ENCODE measurements at regions not wholly inside any gene's neighbourhood (a gene's known extent, or its start where the extent isn't known, plus 50 kb on each side); places are given as distances from the start of the nearest gene placed in this dataset.
"Not testable (repeated sequence)": the region's sequence is repeated elsewhere in the genome, so short reads cannot be mapped to it uniquely, and the experiment has no call there.

DNA sequence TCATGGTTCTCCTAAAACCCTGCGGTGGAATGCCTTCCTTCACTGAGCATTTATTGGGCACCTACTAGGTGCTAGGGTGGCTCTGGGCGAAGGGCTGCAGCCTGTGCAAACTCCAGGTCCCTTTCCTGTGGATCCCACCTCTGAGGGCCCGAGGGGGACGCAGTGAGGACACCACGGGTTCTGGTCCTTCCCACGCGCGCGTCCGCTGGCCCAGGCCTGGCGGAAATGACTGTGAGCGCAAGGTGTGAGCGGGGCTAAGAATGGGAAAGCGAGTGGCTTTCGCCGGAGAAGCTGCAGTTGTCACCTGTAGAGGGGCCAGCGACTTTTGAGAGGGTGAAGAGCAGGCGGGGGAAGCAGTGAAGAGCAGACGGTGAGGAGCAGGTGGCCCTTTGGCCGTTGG lies 55.1 kb downstream of the PPIAL4A start:
- not testable (repeated sequence) for DNase-seq; H3K4me1 ChIP-seq (ENCODE audit: control insufficient read depth in 1 of 2, insufficient read depth in 2 of 2, low read length in 2 of 2); H3K79me1 ChIP-seq (ENCODE audit: low read length); H3K23ac ChIP-seq (ENCODE audit: low read length); H3K4me3 ChIP-seq (ENCODE audit: low read depth, low read length); H2AK5ac ChIP-seq (ENCODE audit: low read length); H4K91ac ChIP-seq (ENCODE audit: low read depth, low read length); H3K27me3 ChIP-seq (ENCODE audit: insufficient read depth, low read length); H3K14ac ChIP-seq (ENCODE audit: low read length); H3K36me3 ChIP-seq (ENCODE audit: control insufficient read depth in 1 of 2, insufficient read depth in 2 of 2, low read length in 2 of 2); H3K9me3 ChIP-seq (ENCODE audit: insufficient read depth, low read depth, low read length); H3K4me2 ChIP-seq (ENCODE audit: low read length); H3K9ac ChIP-seq (ENCODE audit: low read length); H3K18ac ChIP-seq (ENCODE audit: low read length); H4K8ac ChIP-seq (ENCODE audit: low read depth, low read length); H3K27ac ChIP-seq (ENCODE audit: low read depth, low read length); H2AFZ ChIP-seq (ENCODE audit: insufficient read depth, low read length, poor library complexity); H3K79me2 ChIP-seq (ENCODE audit: control insufficient read depth, insufficient read depth, low read length, poor library complexity); H2BK12ac ChIP-seq (ENCODE audit: low read length); H4K12ac ChIP-seq (ENCODE audit: low read depth, low read length); H2BK120ac ChIP-seq (ENCODE audit: insufficient read depth, low read length, poor library complexity); H3K4ac ChIP-seq (ENCODE audit: low read depth, low read length); H2BK5ac ChIP-seq (ENCODE audit: low read depth, low read length, poor library complexity)
- WGBS (ENCODE audit: extremely low coverage, insufficient coverage, insufficient read length), result no CpG with 5 or more reads among the region's 20 CpGs

DNA sequence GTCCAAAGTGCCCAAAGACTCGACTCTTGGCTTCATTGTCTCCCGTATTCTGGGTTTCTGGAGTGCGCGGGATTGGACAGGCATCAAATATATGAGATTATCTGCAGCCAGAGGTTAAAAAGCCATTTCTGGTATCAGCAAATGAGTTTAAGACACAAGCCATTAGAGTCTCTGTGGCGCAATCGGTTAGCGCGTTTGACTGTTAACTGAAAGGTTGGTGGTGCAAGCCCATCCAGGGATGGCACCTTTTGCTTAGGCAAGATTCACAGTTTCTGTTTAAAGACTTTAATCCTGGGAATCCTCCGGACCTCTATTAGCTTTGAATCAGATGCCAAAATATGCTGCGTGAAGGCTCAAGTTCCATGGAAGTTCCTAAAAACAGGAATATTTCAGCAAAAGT lies 55.6 kb downstream of the PPIAL4A start:
- not testable (repeated sequence) for H3K36me3 ChIP-seq (ENCODE audit: control insufficient read depth in 1 of 2, insufficient read depth in 2 of 2, low read length in 2 of 2)
- no CpG with 5 or more reads among the region's 10 CpGs for WGBS (ENCODE audit: extremely low coverage, insufficient coverage, insufficient read length)

DNA sequence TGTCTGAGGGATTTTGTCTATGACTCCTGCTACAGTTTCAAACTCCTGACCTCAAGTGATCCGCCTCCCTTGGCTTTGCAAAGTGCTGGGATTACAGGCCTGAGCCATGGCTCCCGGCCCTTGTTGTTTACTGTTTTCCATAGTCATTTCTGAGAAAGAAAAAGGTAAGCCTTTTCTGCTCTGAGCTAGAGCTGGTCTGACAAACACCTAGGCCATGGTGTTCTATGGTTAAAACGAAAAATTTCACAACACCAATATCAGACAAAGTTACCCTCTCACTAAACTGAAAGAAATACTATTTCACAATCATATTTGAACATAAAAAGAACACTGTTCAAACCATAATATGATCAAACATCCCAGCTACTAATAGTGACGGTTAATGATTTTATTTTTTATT lies 57.5 kb downstream of the PPIAL4A start:
- H3K9ac ChIP-seq (ENCODE audit: low read length); H3K14ac ChIP-seq (ENCODE audit: low read length); H4K91ac ChIP-seq (ENCODE audit: low read depth, low read length); H3K4ac ChIP-seq (ENCODE audit: low read depth, low read length); H2BK5ac ChIP-seq (ENCODE audit: low read depth, low read length, poor library complexity); H3K27me3 ChIP-seq (ENCODE audit: insufficient read depth, low read length); H3K4me2 ChIP-seq (ENCODE audit: low read length); H3K79me1 ChIP-seq (ENCODE audit: low read length); H3K4me1 ChIP-seq (ENCODE audit: control insufficient read depth in 1 of 2, insufficient read depth in 2 of 2, low read length in 2 of 2); H3K36me3 ChIP-seq (ENCODE audit: control insufficient read depth in 1 of 2, insufficient read depth in 2 of 2, low read length in 2 of 2); H2AFZ ChIP-seq (ENCODE audit: insufficient read depth, low read length, poor library complexity); H3K23ac ChIP-seq (ENCODE audit: low read length); H3K27ac ChIP-seq (ENCODE audit: low read depth, low read length); H2AK5ac ChIP-seq (ENCODE audit: low read length); H4K8ac ChIP-seq (ENCODE audit: low read depth, low read length); H3K18ac ChIP-seq (ENCODE audit: low read length); H2BK120ac ChIP-seq (ENCODE audit: insufficient read depth, low read length, poor library complexity); H4K12ac ChIP-seq (ENCODE audit: low read depth, low read length); H3K9me3 ChIP-seq (ENCODE audit: insufficient read depth, low read depth, low read length); H2BK12ac ChIP-seq (ENCODE audit: low read length); DNase-seq; H3K79me2 ChIP-seq (ENCODE audit: control insufficient read depth, insufficient read depth, low read length, poor library complexity); H3K4me3 ChIP-seq (ENCODE audit: low read depth, low read length): not testable (repeated sequence)
- WGBS (ENCODE audit: extremely low coverage, insufficient coverage, insufficient read length), result no CpG with 5 or more reads among the region's 4 CpGs

More for the DNA sequence above, 55.6 kb downstream of the PPIAL4A start:
- not testable (repeated sequence) for H2BK120ac ChIP-seq (ENCODE audit: insufficient read depth, low read length, poor library complexity); H2AFZ ChIP-seq (ENCODE audit: insufficient read depth, low read length, poor library complexity); H3K18ac ChIP-seq (ENCODE audit: low read length); H4K8ac ChIP-seq (ENCODE audit: low read depth, low read length); H3K79me1 ChIP-seq (ENCODE audit: low read length); H3K4me2 ChIP-seq (ENCODE audit: low read length); H3K4me3 ChIP-seq (ENCODE audit: low read depth, low read length); H4K91ac ChIP-seq (ENCODE audit: low read depth, low read length); H3K9me3 ChIP-seq (ENCODE audit: insufficient read depth, low read depth, low read length); H3K4ac ChIP-seq (ENCODE audit: low read depth, low read length); H3K23ac ChIP-seq (ENCODE audit: low read length); H3K27ac ChIP-seq (ENCODE audit: low read depth, low read length); DNase-seq; H4K12ac ChIP-seq (ENCODE audit: low read depth, low read length); H3K4me1 ChIP-seq (ENCODE audit: control insufficient read depth in 1 of 2, insufficient read depth in 2 of 2, low read length in 2 of 2); H3K79me2 ChIP-seq (ENCODE audit: control insufficient read depth, insufficient read depth, low read length, poor library complexity); H3K14ac ChIP-seq (ENCODE audit: low read length); H3K9ac ChIP-seq (ENCODE audit: low read length); H2BK5ac ChIP-seq (ENCODE audit: low read depth, low read length, poor library complexity); H2BK12ac ChIP-seq (ENCODE audit: low read length); H3K27me3 ChIP-seq (ENCODE audit: insufficient read depth, low read length); H2AK5ac ChIP-seq (ENCODE audit: low read length)

DNA sequence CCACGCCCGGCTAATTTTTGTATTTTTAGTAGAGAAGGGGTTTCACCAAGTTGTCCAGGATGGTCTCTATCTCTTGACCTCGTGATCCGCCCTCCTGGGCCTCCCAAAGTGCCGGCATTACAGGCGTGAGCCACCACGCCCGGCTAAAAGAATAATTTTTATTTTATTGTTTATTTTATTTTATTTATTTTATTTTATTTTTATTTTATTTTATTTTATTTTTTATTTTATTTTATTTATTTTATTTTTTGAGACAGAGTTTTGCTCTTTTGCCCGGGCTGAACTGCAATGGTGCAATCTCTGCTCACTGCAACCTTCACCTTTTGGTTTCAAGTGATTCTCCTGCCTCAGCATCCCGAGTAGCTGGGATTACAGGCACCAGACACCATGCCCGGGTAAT lies 60.2 kb downstream of the PPIAL4A start:
- not testable (repeated sequence) for H3K4me2 ChIP-seq (ENCODE audit: low read length); H3K79me2 ChIP-seq (ENCODE audit: control insufficient read depth, insufficient read depth, low read length, poor library complexity); H3K14ac ChIP-seq (ENCODE audit: low read length); H3K4me3 ChIP-seq (ENCODE audit: low read depth, low read length); DNase-seq; H2AK5ac ChIP-seq (ENCODE audit: low read length); H3K27me3 ChIP-seq (ENCODE audit: insufficient read depth, low read length); H3K23ac ChIP-seq (ENCODE audit: low read length); H3K36me3 ChIP-seq (ENCODE audit: control insufficient read depth in 1 of 2, insufficient read depth in 2 of 2, low read length in 2 of 2); H4K12ac ChIP-seq (ENCODE audit: low read depth, low read length); H3K4me1 ChIP-seq (ENCODE audit: control insufficient read depth in 1 of 2, insufficient read depth in 2 of 2, low read length in 2 of 2); H3K4ac ChIP-seq (ENCODE audit: low read depth, low read length); H3K27ac ChIP-seq (ENCODE audit: low read depth, low read length); H2BK120ac ChIP-seq (ENCODE audit: insufficient read depth, low read length, poor library complexity); H2BK12ac ChIP-seq (ENCODE audit: low read length); H4K91ac ChIP-seq (ENCODE audit: low read depth, low read length); H3K79me1 ChIP-seq (ENCODE audit: low read length); H2AFZ ChIP-seq (ENCODE audit: insufficient read depth, low read length, poor library complexity); H3K9me3 ChIP-seq (ENCODE audit: insufficient read depth, low read depth, low read length); H3K9ac ChIP-seq (ENCODE audit: low read length); H2BK5ac ChIP-seq (ENCODE audit: low read depth, low read length, poor library complexity); H3K18ac ChIP-seq (ENCODE audit: low read length); H4K8ac ChIP-seq (ENCODE audit: low read depth, low read length)
- no CpG with 5 or more reads among the region's 11 CpGs for WGBS (ENCODE audit: extremely low coverage, insufficient coverage, insufficient read length)
